ENCODE measurements at regions not wholly inside any gene's neighbourhood (a gene's known extent, or its start where the extent isn't known, plus 50 kb on each side); places are given as distances from the start of the nearest gene placed in this dataset.

GRCh38 chr20:58593880-58594638, 57.0 kb upstream of the STX16 start:
- no peak for DNase-seq
- Mint-ChIP-seq H3K27me3 (peaks cover 7 to 11% of the 10 kb centered on the region in 2 donors), H3K4me1 (no peaks in the 10 kb centered on the region), H3K36me3 (no peaks in the 10 kb centered on the region), H3K27ac (no peak overlapping the region), H3K4me3 (no peak overlapping the region), H3K9me3 (peaks cover 0 to 2% (median 0%) of the 10 kb centered on the region in 8 donors)
- ChIA-PET POLR2A (ENCODE audit: partially characterized antibody) (no interaction called here), CTCF (ENCODE audit: partially characterized antibody) (no interaction called here)
- no peaks in the 10 kb centered on the region for H3K36me3 ChIP-seq (ENCODE audit: insufficient read depth, low read length)
- no peak overlapping the region for H3K4me3 ChIP-seq (ENCODE audit: low read length in 2 of 2)
- peaks cover 5% of the 10 kb centered on the region for H3K27me3 ChIP-seq (ENCODE audit: insufficient read depth, low read length)
- no peak overlapping the region for H3K27ac ChIP-seq (ENCODE audit: low read depth, low read length)
- no peaks in the 10 kb centered on the region for H3K9me3 ChIP-seq (ENCODE audit: control insufficient read depth in 1 of 2, low read length in 2 of 2)
- H3K4me1 ChIP-seq (ENCODE audit: insufficient read depth, low read length), result no peaks in the 10 kb centered on the region
- intact Hi-C loops (cut with micrococcal nuclease), result no loop called here

GRCh38 chr20:58592076-58592695, 58.9 kb upstream of the STX16 start:
- no peaks in the 10 kb centered on the region for H3K9me3 ChIP-seq (ENCODE audit: control insufficient read depth in 1 of 2, low read length in 2 of 2)
- Mint-ChIP-seq H3K9me3 (peaks cover 0 to 2% (median 0%) of the 10 kb centered on the region in 8 donors), H3K4me3 (no peak overlapping the region), H3K36me3 (no peaks in the 10 kb centered on the region), H3K27ac (no peak overlapping the region), H3K4me1 (no peaks in the 10 kb centered on the region), H3K27me3 (peaks cover 10 to 18% of the 10 kb centered on the region in 2 donors)
- ChIA-PET POLR2A (ENCODE audit: partially characterized antibody) (no interaction called here), CTCF (ENCODE audit: partially characterized antibody) (interaction anchor here (0.6 kb wide), 1 partner anchor 58 kb away, joined by 3 read pairs; no protein-coding TSS in a partner anchor)
- intact Hi-C loops (cut with micrococcal nuclease), result no loop called here
- H3K4me1 ChIP-seq (ENCODE audit: insufficient read depth, low read length), result no peaks in the 10 kb centered on the region
- no peak overlapping the region for H3K27ac ChIP-seq (ENCODE audit: low read depth, low read length)
- peaks cover 5% of the 10 kb centered on the region for H3K27me3 ChIP-seq (ENCODE audit: insufficient read depth, low read length)
- no peak overlapping the region for H3K4me3 ChIP-seq (ENCODE audit: low read length in 2 of 2)
- DNase-seq, result no peak
- H3K36me3 ChIP-seq (ENCODE audit: insufficient read depth, low read length), result no peaks in the 10 kb centered on the region

GRCh38 chr20:58590679-58591473, 60.2 kb upstream of the STX16 start:
- no peak for DNase-seq
- no peaks in the 10 kb centered on the region for H3K36me3 Mint-ChIP-seq
- H3K9me3 ChIP-seq (ENCODE audit: control insufficient read depth in 1 of 2, low read length in 2 of 2), result no peaks in the 10 kb centered on the region
- H3K27ac Mint-ChIP-seq, result no peak overlapping the region
- ChIA-PET CTCF (ENCODE audit: partially characterized antibody) (no interaction called here), POLR2A (ENCODE audit: partially characterized antibody) (no interaction called here)
- peaks cover 15 to 18% of the 10 kb centered on the region in 2 donors for H3K27me3 Mint-ChIP-seq
- no peak overlapping the region for H3K4me3 ChIP-seq (ENCODE audit: low read length in 2 of 2)
- peaks cover 0 to 4% (median 0%) of the 10 kb centered on the region in 8 donors for H3K9me3 Mint-ChIP-seq
- H3K4me1 Mint-ChIP-seq, result no peaks in the 10 kb centered on the region
- H3K36me3 ChIP-seq (ENCODE audit: insufficient read depth, low read length), result no peaks in the 10 kb centered on the region
- no peaks in the 10 kb centered on the region for H3K4me1 ChIP-seq (ENCODE audit: insufficient read depth, low read length)
- intact Hi-C loops (cut with micrococcal nuclease), result no loop called here
- peaks cover 5% of the 10 kb centered on the region for H3K27me3 ChIP-seq (ENCODE audit: insufficient read depth, low read length)
- H3K4me3 Mint-ChIP-seq, result no peak overlapping the region
- no peak overlapping the region for H3K27ac ChIP-seq (ENCODE audit: low read depth, low read length)

GRCh38 chr20:58587467-58587866, 63.6 kb upstream of the STX16 start:
- Histone ChIP-seq H3K27me3 (ENCODE audit: insufficient read depth, low read length) (peaks cover 5% of the 10 kb centered on the region), H3K4me3 (ENCODE audit: low read length in 2 of 2) (no peak overlapping the region), H3K27ac (ENCODE audit: low read depth, low read length) (no peak overlapping the region), H3K36me3 (ENCODE audit: insufficient read depth, low read length) (no peaks in the 10 kb centered on the region), H3K9me3 (ENCODE audit: control insufficient read depth in 1 of 2, low read length in 2 of 2) (no peaks in the 10 kb centered on the region), H3K4me1 (ENCODE audit: insufficient read depth, low read length) (no peaks in the 10 kb centered on the region)
- no peak overlapping the region for H3K4me3 Mint-ChIP-seq
- ChIA-PET POLR2A (ENCODE audit: partially characterized antibody) (no interaction called here), CTCF (ENCODE audit: partially characterized antibody) (no interaction called here)
- no peak for DNase-seq
- H3K4me1 Mint-ChIP-seq, result no peaks in the 10 kb centered on the region
- no peak overlapping the region for H3K27ac Mint-ChIP-seq
- H3K9me3 Mint-ChIP-seq, result peaks cover 0 to 8% (median 5%) of the 10 kb centered on the region in 8 donors
- peaks cover 22 to 25% of the 10 kb centered on the region in 2 donors for H3K27me3 Mint-ChIP-seq
- intact Hi-C loops (cut with micrococcal nuclease), result no loop called here
- peaks cover 0 to 4% of the 10 kb centered on the region in 2 donors for H3K36me3 Mint-ChIP-seq

GRCh38 chr20:58586565-58587093, 64.5 kb upstream of the STX16 start:
- ChIA-PET POLR2A (ENCODE audit: partially characterized antibody) (no interaction called here), CTCF (ENCODE audit: partially characterized antibody) (no interaction called here)
- H3K4me1 ChIP-seq (ENCODE audit: insufficient read depth, low read length), result no peaks in the 10 kb centered on the region
- H3K9me3 ChIP-seq (ENCODE audit: control insufficient read depth in 1 of 2, low read length in 2 of 2), result no peaks in the 10 kb centered on the region
- DNase-seq, result no peak
- H3K36me3 ChIP-seq (ENCODE audit: insufficient read depth, low read length), result no peaks in the 10 kb centered on the region
- Mint-ChIP-seq H3K4me1 (no peaks in the 10 kb centered on the region), H3K4me3 (no peak overlapping the region), H3K27ac (no peak overlapping the region), H3K9me3 (peaks cover 0 to 12% (median 6%) of the 10 kb centered on the region in 8 donors), H3K27me3 (peaks cover 22 to 25% of the 10 kb centered on the region in 2 donors), H3K36me3 (peaks cover 0 to 4% of the 10 kb centered on the region in 2 donors)
- no peak overlapping the region for H3K4me3 ChIP-seq (ENCODE audit: low read length in 2 of 2)
- H3K27ac ChIP-seq (ENCODE audit: low read depth, low read length), result no peak overlapping the region
- intact Hi-C loops (cut with micrococcal nuclease), result no loop called here
- peaks cover 3% of the 10 kb centered on the region for H3K27me3 ChIP-seq (ENCODE audit: insufficient read depth, low read length)

- no peak overlapping the region for H3K27ac ChIP-seq (ENCODE audit: low read depth, low read length)
- H3K4me3 ChIP-seq (ENCODE audit: low read length in 2 of 2), result no peak overlapping the region
- peaks cover 22 to 25% of the 10 kb centered on the region in 2 donors for H3K27me3 Mint-ChIP-seq
- H3K4me1 ChIP-seq (ENCODE audit: insufficient read depth, low read length), result no peaks in the 10 kb centered on the region
- peaks cover 0 to 4% of the 10 kb centered on the region in 2 donors for H3K36me3 Mint-ChIP-seq
- H3K4me1 Mint-ChIP-seq, result no peaks in the 10 kb centered on the region
- H3K9me3 ChIP-seq (ENCODE audit: control insufficient read depth in 1 of 2, low read length in 2 of 2), result no peaks in the 10 kb centered on the region
- DNase-seq, result no peak
- H3K9me3 Mint-ChIP-seq, result peaks cover 0 to 16% (median 6%) of the 10 kb centered on the region in 8 donors
- no peak overlapping the region for H3K4me3 Mint-ChIP-seq
- intact Hi-C loops (cut with micrococcal nuclease), result no loop called here
- ChIA-PET POLR2A (ENCODE audit: partially characterized antibody) (no interaction called here), CTCF (ENCODE audit: partially characterized antibody) (no interaction called here)
- no peaks in the 10 kb centered on the region for H3K27me3 ChIP-seq (ENCODE audit: insufficient read depth, low read length)
- H3K27ac Mint-ChIP-seq, result no peak overlapping the region
- H3K36me3 ChIP-seq (ENCODE audit: insufficient read depth, low read length), result no peaks in the 10 kb centered on the region
These were observed 65.1 kb upstream of the STX16 start for GRCh38 chr20:58585753-58586540.
